ENCODE measurements at regions not wholly inside any gene's neighbourhood (a gene's known extent, or its start where the extent isn't known, plus 50 kb on each side); places are given as distances from the start of the nearest gene placed in this dataset.

DNA sequence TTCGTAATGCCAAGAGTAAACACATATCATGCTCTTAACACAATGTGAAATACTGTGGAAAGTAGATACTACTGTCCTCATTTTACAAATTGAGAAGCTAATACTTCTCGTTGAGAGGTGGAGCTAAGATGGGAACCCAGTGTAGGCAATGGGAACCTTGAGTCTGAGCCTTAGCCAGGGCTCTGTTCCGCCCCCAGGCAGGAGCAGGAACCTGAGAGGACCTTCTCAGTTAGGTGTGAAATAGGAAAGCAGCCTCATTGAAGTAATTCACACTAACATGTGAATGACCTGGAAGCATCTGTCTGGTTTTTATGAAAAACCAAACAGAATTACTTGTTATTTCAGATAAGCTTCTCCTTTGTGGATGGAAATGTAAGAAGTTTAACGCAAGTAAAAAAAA is 62.6 kb upstream of the RBFOX1 start:
- no peaks in the 10 kb centered on the region for H3K4me1 ChIP-seq (ENCODE audit: control insufficient read depth in 1 of 2, insufficient read depth in 2 of 2, low read length in 2 of 2)
- intact Hi-C loops (cut with micrococcal nuclease), result no loop called here
- H4K20me1 ChIP-seq (ENCODE audit: insufficient read depth), result no peaks in the 10 kb centered on the region
- ATAC-seq (no peak), DNase-seq (ENCODE audit: low read depth, low spot score) (no peak)
- no TSS peak for BruUV-seq (replicated peaks)
- ChIA-PET RAD21 (ENCODE audit: low non-redundant PET in 1 of 2, low total read pairs in 2 of 2, uncharacterized antibody in 2 of 2, unreplicated experiment in 2 of 2) (no interaction called here), POLR2A (no interaction called here), CTCF (no interaction called here)
- H3K4me3 ChIP-seq (replicated peaks in 1 of 2; ENCODE audit: low read depth in 1 of 2, low read length in 2 of 2), result no peak overlapping the region
- no peak overlapping the region for H3K27ac ChIP-seq (ENCODE audit: low read depth, low read length)
- H2AFZ ChIP-seq (ENCODE audit: low read depth, low read length, poor library complexity, severe bottlenecking), result no peak overlapping the region
- TF ChIP-seq CEBPB (IDR thresholded peaks at IDR 0.05; ENCODE audit: low read depth), result no peak
- TF ChIP-seq ZFX (IDR thresholded peaks at IDR 0.05), result no peak
- TF ChIP-seq EZH2 (IDR thresholded peaks at IDR 0.05), result no peak
- no peak for TF ChIP-seq SRF (IDR thresholded peaks at IDR 0.05; ENCODE audit: low read depth)
- no peak for TF ChIP-seq EGR1 (IDR thresholded peaks at IDR 0.05; ENCODE audit: low read depth)
- TF ChIP-seq EZH2phosphoT487 (IDR thresholded peaks at IDR 0.05; ENCODE audit: borderline replicate concordance), result no peak
- TF ChIP-seq, protein P1, sequence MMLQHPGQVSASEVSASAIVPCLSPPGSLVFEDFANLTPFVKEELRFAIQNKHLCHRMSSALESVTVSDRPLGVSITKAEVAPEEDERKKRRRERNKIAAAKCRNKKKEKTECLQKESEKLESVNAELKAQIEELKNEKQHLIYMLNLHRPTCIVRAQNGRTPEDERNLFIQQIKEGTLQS (IDR thresholded peaks at IDR 0.05), result no peak
- TF ChIP-seq FOSL1 (IDR thresholded peaks at IDR 0.05; ENCODE audit: low read depth), result no peak
- TF ChIP-seq POLR2AphosphoS5 (IDR thresholded peaks at IDR 0.05; ENCODE audit: low read depth, low read length), result no peak
- no peak for TF ChIP-seq ZNF274 (IDR thresholded peaks at IDR 0.05; ENCODE audit: low read depth, low read length)
- no peak for TF ChIP-seq CBX3 (IDR thresholded peaks at IDR 0.05; ENCODE audit: low read depth)
- no peak for TF ChIP-seq YY1 (IDR thresholded peaks at IDR 0.05; ENCODE audit: extremely low read depth, insufficient replicate concordance, low read depth, low read length)
- TF ChIP-seq RAD21 (IDR thresholded peaks at IDR 0.05; ENCODE audit: low read depth), result no peak
- TF ChIP-seq ELF1 (IDR thresholded peaks at IDR 0.05; ENCODE audit: borderline replicate concordance, low read depth), result no peak
- H3K79me2 ChIP-seq (ENCODE audit: insufficient read depth, low read length), result no peaks in the 10 kb centered on the region
- no peaks in the 10 kb centered on the region for H3K9me2 ChIP-seq (ENCODE audit: insufficient read depth)
- no peaks in the 10 kb centered on the region for H3K27me3 ChIP-seq (ENCODE audit: insufficient read depth, low read length)
- no peak overlapping the region for H3K9ac ChIP-seq (ENCODE audit: low read length)
- H3K9me3 ChIP-seq (ENCODE audit: control insufficient read depth in 1 of 2, insufficient read depth in 1 of 2, low read depth in 1 of 2, low read length in 2 of 2), result peaks cover 0 to 13% of the 10 kb centered on the region in 2 experiments; a peak in 1 of 4 replicates
- no peaks in the 10 kb centered on the region for H3K36me3 ChIP-seq (ENCODE audit: control insufficient read depth in 1 of 2, insufficient read depth in 2 of 2, low read length in 2 of 2)
- H3K4me2 ChIP-seq (ENCODE audit: low read length), result no peak overlapping the region

DNA sequence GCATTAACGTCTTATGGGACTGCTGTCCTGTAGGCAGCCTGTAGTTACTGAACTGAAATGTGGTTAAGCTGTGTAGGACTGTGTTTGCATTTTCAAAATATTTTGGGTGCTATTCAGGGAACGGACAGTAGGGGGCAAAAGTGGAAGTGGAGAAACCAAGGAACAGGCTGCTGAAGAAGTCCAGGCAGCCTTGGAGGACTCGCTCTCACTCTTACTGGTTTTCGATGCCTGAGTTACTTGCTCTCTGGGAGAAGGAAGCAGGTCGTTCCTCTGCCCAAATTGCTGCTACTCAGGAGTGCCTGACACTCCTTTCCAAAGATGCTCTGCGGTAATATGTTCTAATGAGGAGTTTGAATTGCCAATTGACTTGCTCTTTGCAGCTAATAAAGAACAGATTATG is 64.5 kb upstream of the RBFOX1 start:
- no TSS peak for BruUV-seq (replicated peaks)
- no peaks in the 10 kb centered on the region for H3K36me3 ChIP-seq (ENCODE audit: control insufficient read depth in 1 of 2, insufficient read depth in 2 of 2, low read length in 2 of 2)
- H3K9me3 ChIP-seq (ENCODE audit: control insufficient read depth in 1 of 2, insufficient read depth in 1 of 2, low read depth in 1 of 2, low read length in 2 of 2), result peaks cover 0 to 7% of the 10 kb centered on the region in 2 experiments; a peak in 2 of 4 replicates
- H3K27me3 ChIP-seq (ENCODE audit: insufficient read depth, low read length), result no peaks in the 10 kb centered on the region
- no peak overlapping the region for H3K27ac ChIP-seq (ENCODE audit: low read depth, low read length)
- no peak overlapping the region for H3K4me3 ChIP-seq (replicated peaks in 1 of 2; ENCODE audit: low read depth in 1 of 2, low read length in 2 of 2)
- DNase-seq (ENCODE audit: low read depth, low spot score) (no peak), ATAC-seq (peak; percentile 40; the same call in 1 of the 2 replicates)
- ChIA-PET RAD21 (ENCODE audit: low non-redundant PET in 1 of 2, low total read pairs in 2 of 2, uncharacterized antibody in 2 of 2, unreplicated experiment in 2 of 2) (no interaction called here), CTCF (no interaction called here), POLR2A (no interaction called here)
- H3K9ac ChIP-seq (ENCODE audit: low read length), result no peak overlapping the region
- H3K4me1 ChIP-seq (ENCODE audit: control insufficient read depth in 1 of 2, insufficient read depth in 2 of 2, low read length in 2 of 2), result no peaks in the 10 kb centered on the region
- TF ChIP-seq, protein P2, sequence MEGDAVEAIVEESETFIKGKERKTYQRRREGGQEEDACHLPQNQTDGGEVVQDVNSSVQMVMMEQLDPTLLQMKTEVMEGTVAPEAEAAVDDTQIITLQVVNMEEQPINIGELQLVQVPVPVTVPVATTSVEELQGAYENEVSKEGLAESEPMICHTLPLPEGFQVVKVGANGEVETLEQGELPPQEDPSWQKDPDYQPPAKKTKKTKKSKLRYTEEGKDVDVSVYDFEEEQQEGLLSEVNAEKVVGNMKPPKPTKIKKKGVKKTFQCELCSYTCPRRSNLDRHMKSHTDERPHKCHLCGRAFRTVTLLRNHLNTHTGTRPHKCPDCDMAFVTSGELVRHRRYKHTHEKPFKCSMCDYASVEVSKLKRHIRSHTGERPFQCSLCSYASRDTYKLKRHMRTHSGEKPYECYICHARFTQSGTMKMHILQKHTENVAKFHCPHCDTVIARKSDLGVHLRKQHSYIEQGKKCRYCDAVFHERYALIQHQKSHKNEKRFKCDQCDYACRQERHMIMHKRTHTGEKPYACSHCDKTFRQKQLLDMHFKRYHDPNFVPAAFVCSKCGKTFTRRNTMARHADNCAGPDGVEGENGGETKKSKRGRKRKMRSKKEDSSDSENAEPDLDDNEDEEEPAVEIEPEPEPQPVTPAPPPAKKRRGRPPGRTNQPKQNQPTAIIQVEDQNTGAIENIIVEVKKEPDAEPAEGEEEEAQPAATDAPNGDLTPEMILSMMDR (IDR thresholded peaks at IDR 0.05 in 2 of 3, conservative IDR thresholded peaks at IDR 0.05 in 1 of 3; ENCODE audit: borderline replicate concordance in 1 of 3, insufficient read depth in 1 of 3, low read depth in 2 of 3, low read length in 2 of 3), result peak in 2 of 3 experiments; percentile 44 to 54; a peak in 4 of 6 replicates
- TF ChIP-seq RAD21 (IDR thresholded peaks at IDR 0.05; ENCODE audit: low read depth) (0 out of 2 replicates have a peak, but pooled peaks have one; percentile 4), ZFX (IDR thresholded peaks at IDR 0.05) (no peak)
- intact Hi-C loops (cut with micrococcal nuclease), result no loop called here
- no peaks in the 10 kb centered on the region for H4K20me1 ChIP-seq (ENCODE audit: insufficient read depth)
- no peaks in the 10 kb centered on the region for H3K79me2 ChIP-seq (ENCODE audit: insufficient read depth, low read length)
- H3K4me2 ChIP-seq (ENCODE audit: low read length), result no peak overlapping the region
- H3K9me2 ChIP-seq (ENCODE audit: insufficient read depth), result no peaks in the 10 kb centered on the region
- no peak overlapping the region for H2AFZ ChIP-seq (ENCODE audit: low read depth, low read length, poor library complexity, severe bottlenecking)
